Stimulated activated naive CD8-positive, alpha-beta T cell treated with anti-CD3 and anti-CD28 coated beads, Interleukin-15, Interleukin-2, amounts not matched to agents 100 ng/mL and 50 ng/mL, for 24 hours (primary cell): ENCODE measurements at regions not wholly inside any gene's neighbourhood (a gene's known extent, or its start where the extent isn't known, plus 50 kb on each side); places are given as distances from the start of the nearest gene placed in this dataset.

Experiments used
- H3K27ac Mint-ChIP-seq: one replicate; pipeline ENCODE4 v1.8.0; 2021; ENCODE audit warnings: mild to moderate bottlenecking, mixed read lengths
- H3K27me3 Mint-ChIP-seq: one replicate; pipeline ENCODE4 v1.8.0; 2021; ENCODE audit warnings: mixed read lengths
- H3K36me3 Mint-ChIP-seq: one replicate; pipeline ENCODE4 v1.8.0; 2021; ENCODE audit warnings: low read depth, mixed read lengths
- H3K4me1 Mint-ChIP-seq: one replicate; pipeline ENCODE4 v1.8.0; 2021; ENCODE audit warnings: low read depth, mixed read lengths
- H3K4me3 Mint-ChIP-seq: one replicate; pipeline ENCODE4 v1.8.0; 2021; ENCODE audit warnings: mild to moderate bottlenecking, mixed read lengths
- H3K9me3 Mint-ChIP-seq: one replicate; pipeline ENCODE4 v1.8.0; 2021; ENCODE audit warnings: mixed read lengths

GRCh38 chr3:69505770-69506407 is 120.0 kb upstream of the FRMD4B start:
- Mint-ChIP-seq H3K27me3 (no peaks in the 10 kb centered on the region), H3K27ac (no peak overlapping the region), H3K4me1 (no peaks in the 10 kb centered on the region), H3K9me3 (no peaks in the 10 kb centered on the region), H3K36me3 (no peaks in the 10 kb centered on the region), H3K4me3 (no peak overlapping the region)

DNA sequence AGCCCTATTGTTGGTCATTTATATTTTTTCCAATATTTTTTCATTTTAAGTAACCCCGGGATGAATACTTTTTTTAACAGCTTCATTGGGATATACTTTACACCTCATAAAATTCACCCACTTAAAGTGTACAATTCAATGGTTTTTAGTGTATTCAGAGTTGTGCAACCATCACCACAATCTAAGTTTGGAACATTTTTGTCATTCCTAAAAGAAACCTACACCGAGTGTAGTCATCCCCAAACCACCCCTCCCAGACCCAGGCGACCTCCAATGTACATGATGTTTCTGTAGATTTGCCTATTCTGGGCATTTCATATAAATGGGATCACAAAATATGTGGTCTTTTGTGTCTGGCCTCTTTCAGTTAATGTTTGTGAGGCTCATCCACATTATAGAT is 118.3 kb upstream of the FRMD4B start:
- H3K27me3 Mint-ChIP-seq: peaks cover 5% of the 10 kb centered on the region
- no peaks in the 10 kb centered on the region for H3K4me1 Mint-ChIP-seq
- H3K36me3 Mint-ChIP-seq: no peaks in the 10 kb centered on the region
- no peak overlapping the region for H3K4me3 Mint-ChIP-seq
- no peak overlapping the region for H3K27ac Mint-ChIP-seq
- H3K9me3 Mint-ChIP-seq: no peaks in the 10 kb centered on the region

GRCh38 chr3:69500604-69501003 is 114.7 kb upstream of the FRMD4B start:
- Mint-ChIP-seq H3K4me3 (no peak overlapping the region), H3K27me3 (peaks cover 5% of the 10 kb centered on the region), H3K36me3 (no peaks in the 10 kb centered on the region), H3K27ac (no peak overlapping the region), H3K9me3 (no peaks in the 10 kb centered on the region), H3K4me1 (no peaks in the 10 kb centered on the region)

- H3K4me1 Mint-ChIP-seq: no peaks in the 10 kb centered on the region
- no peak overlapping the region for H3K4me3 Mint-ChIP-seq
- no peak overlapping the region for H3K27ac Mint-ChIP-seq
- peaks cover 5% of the 10 kb centered on the region for H3K27me3 Mint-ChIP-seq
- H3K36me3 Mint-ChIP-seq: no peaks in the 10 kb centered on the region
- no peaks in the 10 kb centered on the region for H3K9me3 Mint-ChIP-seq
Measured at GRCh38 chr3:69499899-69500421, 114.1 kb upstream of the FRMD4B start.

DNA sequence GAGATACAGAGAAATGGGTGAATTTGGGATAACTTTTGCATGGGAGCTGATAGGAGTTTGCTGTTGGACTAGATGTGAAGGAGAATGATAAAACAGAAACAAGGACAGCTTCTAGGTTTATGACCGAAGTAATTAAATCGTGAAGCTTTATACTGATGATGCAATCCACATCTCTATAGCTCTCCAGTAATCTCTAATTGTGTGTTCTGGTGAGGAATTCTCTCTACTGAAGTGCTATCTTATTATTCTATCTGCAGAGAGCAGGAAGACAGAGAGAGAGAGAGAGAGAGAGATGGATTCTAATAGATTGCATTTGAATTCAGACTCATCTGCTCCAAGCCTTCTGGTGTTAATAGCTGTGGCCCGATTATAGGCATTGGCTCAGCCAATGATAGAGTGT is 113.5 kb upstream of the FRMD4B start:
- H3K4me3 Mint-ChIP-seq: no peak overlapping the region
- H3K27me3 Mint-ChIP-seq: peaks cover 5% of the 10 kb centered on the region
- H3K36me3 Mint-ChIP-seq: no peaks in the 10 kb centered on the region
- no peak overlapping the region for H3K27ac Mint-ChIP-seq
- no peaks in the 10 kb centered on the region for H3K9me3 Mint-ChIP-seq
- H3K4me1 Mint-ChIP-seq: no peaks in the 10 kb centered on the region

DNA sequence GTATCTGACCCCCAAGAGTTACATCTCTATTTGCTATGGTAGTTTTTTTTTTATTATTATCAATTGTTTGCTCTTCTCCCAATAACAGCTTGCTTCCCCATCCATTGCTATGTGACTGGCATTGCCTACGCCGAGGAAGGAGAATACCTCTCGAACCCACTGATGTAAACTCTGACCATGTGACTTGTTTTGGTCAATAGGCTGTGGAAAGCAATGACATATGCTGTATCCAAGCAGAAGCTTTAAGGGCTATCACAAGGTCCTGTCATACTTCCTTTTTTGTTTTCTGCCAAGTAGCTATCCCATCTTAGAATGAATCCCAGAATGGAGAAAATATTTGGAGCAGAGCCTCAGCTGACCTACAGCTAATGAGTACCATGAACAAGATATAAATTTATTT is 111.0 kb upstream of the FRMD4B start:
- H3K4me3 Mint-ChIP-seq: no peak overlapping the region
- H3K4me1 Mint-ChIP-seq: no peaks in the 10 kb centered on the region
- no peaks in the 10 kb centered on the region for H3K9me3 Mint-ChIP-seq
- H3K27ac Mint-ChIP-seq: no peak overlapping the region
- peaks cover 5% of the 10 kb centered on the region for H3K27me3 Mint-ChIP-seq
- H3K36me3 Mint-ChIP-seq: no peaks in the 10 kb centered on the region

- Mint-ChIP-seq H3K27ac (no peak overlapping the region), H3K4me3 (no peak overlapping the region), H3K36me3 (no peaks in the 10 kb centered on the region), H3K4me1 (no peaks in the 10 kb centered on the region), H3K9me3 (no peaks in the 10 kb centered on the region), H3K27me3 (no peaks in the 10 kb centered on the region)
Measured at GRCh38 chr3:69494185-69494584, 108.3 kb upstream of the FRMD4B start.

GRCh38 chr3:69493157-69493556 is 107.3 kb upstream of the FRMD4B start:
- no peaks in the 10 kb centered on the region for H3K27me3 Mint-ChIP-seq
- no peak overlapping the region for H3K4me3 Mint-ChIP-seq
- no peaks in the 10 kb centered on the region for H3K4me1 Mint-ChIP-seq
- H3K27ac Mint-ChIP-seq: no peak overlapping the region
- no peaks in the 10 kb centered on the region for H3K36me3 Mint-ChIP-seq
- no peaks in the 10 kb centered on the region for H3K9me3 Mint-ChIP-seq

DNA sequence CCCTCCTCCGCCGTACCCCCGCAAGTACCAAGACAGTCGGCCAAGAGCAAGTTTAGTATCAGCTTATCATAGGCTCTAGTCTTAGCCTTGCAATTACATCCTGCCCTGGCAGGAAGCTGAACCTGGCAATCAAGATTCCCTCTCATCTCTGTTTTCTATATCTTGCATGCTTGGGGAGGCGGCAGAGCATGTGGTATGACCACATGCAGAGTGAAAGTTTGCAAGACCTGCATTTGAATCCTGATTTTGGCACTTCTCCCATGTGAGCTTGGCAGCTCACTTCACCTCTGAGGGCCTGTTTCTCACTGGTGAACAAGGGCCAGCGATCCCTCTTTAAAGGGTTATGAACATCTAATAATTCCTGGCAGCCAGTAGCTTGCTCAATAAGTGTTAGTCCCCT is 106.1 kb upstream of the FRMD4B start:
- H3K27ac Mint-ChIP-seq: no peak overlapping the region
- no peaks in the 10 kb centered on the region for H3K27me3 Mint-ChIP-seq
- no peaks in the 10 kb centered on the region for H3K4me1 Mint-ChIP-seq
- H3K36me3 Mint-ChIP-seq: no peaks in the 10 kb centered on the region
- no peaks in the 10 kb centered on the region for H3K9me3 Mint-ChIP-seq
- H3K4me3 Mint-ChIP-seq: no peak overlapping the region

DNA sequence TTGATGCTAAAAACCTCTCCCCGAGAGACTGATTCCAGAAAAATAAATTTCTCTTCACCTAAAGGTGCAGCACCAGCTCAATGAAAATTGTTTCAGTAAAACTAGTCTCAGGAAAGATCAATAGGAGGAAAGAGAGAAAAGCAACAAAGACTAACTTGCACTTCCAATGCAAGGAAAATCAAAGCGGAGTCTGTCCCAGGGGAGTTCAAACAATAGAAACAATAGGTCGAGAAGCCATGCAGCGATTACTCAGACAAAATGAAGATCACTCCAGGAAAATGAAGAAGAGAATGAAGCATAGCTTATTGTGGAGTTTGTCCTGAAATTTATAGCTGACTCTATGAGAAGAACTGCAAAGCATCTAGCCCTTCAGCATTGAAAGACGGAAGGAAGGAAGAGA is 105.1 kb upstream of the FRMD4B start:
- H3K36me3 Mint-ChIP-seq: no peaks in the 10 kb centered on the region
- no peak overlapping the region for H3K4me3 Mint-ChIP-seq
- no peaks in the 10 kb centered on the region for H3K27me3 Mint-ChIP-seq
- no peaks in the 10 kb centered on the region for H3K9me3 Mint-ChIP-seq
- H3K4me1 Mint-ChIP-seq: no peaks in the 10 kb centered on the region
- H3K27ac Mint-ChIP-seq: no peak overlapping the region

GRCh38 chr3:69490235-69490634 is 104.3 kb upstream of the FRMD4B start:
- no peaks in the 10 kb centered on the region for H3K27me3 Mint-ChIP-seq
- H3K36me3 Mint-ChIP-seq: no peaks in the 10 kb centered on the region
- H3K4me3 Mint-ChIP-seq: no peak overlapping the region
- no peaks in the 10 kb centered on the region for H3K4me1 Mint-ChIP-seq
- no peak overlapping the region for H3K27ac Mint-ChIP-seq
- H3K9me3 Mint-ChIP-seq: no peaks in the 10 kb centered on the region

DNA sequence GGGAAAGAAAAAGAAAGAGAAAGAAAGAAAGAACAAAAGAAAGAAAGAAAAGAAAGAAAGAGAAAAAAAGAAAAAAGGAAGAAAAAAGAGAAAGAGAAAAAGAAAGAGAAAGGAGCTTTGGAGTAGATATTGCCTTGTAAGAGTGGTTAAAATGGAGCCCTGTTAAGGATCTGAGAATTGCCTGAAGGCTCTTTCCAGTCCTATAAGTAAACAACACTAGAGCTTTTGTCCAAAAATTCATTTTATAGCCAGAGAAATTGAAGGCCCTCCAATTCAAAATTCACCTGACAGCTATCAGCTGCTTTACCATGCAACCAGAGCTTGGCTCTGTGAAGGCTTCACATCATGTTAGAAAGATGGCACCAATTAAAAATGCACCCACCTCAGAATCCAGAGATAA is 102.1 kb upstream of the FRMD4B start:
- Mint-ChIP-seq H3K36me3 (no peaks in the 10 kb centered on the region), H3K4me3 (no peak overlapping the region), H3K27me3 (peaks cover 6% of the 10 kb centered on the region), H3K4me1 (no peaks in the 10 kb centered on the region), H3K27ac (no peak overlapping the region), H3K9me3 (no peaks in the 10 kb centered on the region)

- no peaks in the 10 kb centered on the region for H3K9me3 Mint-ChIP-seq
- no peak overlapping the region for H3K4me3 Mint-ChIP-seq
- no peaks in the 10 kb centered on the region for H3K36me3 Mint-ChIP-seq
- H3K27ac Mint-ChIP-seq: no peak overlapping the region
- no peaks in the 10 kb centered on the region for H3K4me1 Mint-ChIP-seq
- H3K27me3 Mint-ChIP-seq: peaks cover 23% of the 10 kb centered on the region
Measured at GRCh38 chr3:69485489-69485888, 99.6 kb upstream of the FRMD4B start.

DNA sequence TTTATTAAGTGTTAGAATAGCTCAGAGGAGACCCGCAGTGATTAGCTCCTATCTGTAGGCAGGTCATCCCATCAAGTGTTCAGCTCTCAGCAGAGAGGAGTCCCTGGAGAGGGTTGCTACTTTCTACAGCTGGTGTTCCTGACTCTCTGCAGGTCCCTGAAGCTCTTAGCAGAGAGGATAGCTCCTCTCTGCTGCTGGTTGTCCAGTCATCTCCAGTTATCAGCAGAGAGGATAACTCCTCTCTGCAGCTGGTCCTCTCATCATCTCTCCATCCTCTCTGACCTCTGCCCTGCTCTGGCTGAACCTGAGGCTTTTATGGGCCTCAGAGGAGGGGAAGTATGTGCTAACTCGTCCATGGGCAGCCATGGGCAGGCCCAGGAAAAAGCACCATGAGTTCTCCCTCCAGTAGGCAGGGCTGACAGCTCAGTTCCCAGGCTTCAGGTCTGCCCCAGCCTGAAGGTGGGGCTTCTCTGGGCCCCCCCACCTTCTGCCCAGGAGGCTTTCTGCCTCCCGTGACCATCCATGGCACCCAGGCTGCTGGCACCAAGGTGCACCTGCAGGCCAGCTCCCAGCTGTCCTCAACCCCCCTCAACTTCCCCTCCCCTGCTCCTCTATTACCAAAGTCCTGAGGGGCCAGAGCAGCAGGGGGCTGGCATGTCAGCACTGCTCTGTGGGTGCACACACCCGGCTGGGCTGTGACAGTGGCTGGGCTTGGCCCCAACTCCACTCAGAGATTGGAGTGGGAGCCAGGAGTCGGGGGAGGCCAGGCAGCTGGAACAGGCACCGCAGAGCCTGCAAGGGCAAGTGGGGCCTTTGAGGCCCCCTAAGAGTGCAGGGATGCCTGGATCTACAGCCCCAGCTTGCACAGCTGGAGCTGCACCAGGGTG is 98.9 kb upstream of the FRMD4B start:
- Mint-ChIP-seq H3K4me1 (no peaks in the 10 kb centered on the region), H3K4me3 (no peak overlapping the region)

GRCh38 chr3:69483449-69483848 is 97.6 kb upstream of the FRMD4B start:
- peaks cover 3% of the 10 kb centered on the region for H3K9me3 Mint-ChIP-seq
- no peaks in the 10 kb centered on the region for H3K36me3 Mint-ChIP-seq
- H3K27me3 Mint-ChIP-seq: peaks cover 26% of the 10 kb centered on the region
- H3K27ac Mint-ChIP-seq: no peak overlapping the region
- no peaks in the 10 kb centered on the region for H3K4me1 Mint-ChIP-seq
- no peak overlapping the region for H3K4me3 Mint-ChIP-seq

More for the DNA sequence above, 98.9 kb upstream of the FRMD4B start:
- no peaks in the 10 kb centered on the region for H3K36me3 Mint-ChIP-seq
- no peak overlapping the region for H3K27ac Mint-ChIP-seq
- H3K27me3 Mint-ChIP-seq: peaks cover 23% of the 10 kb centered on the region
- no peaks in the 10 kb centered on the region for H3K9me3 Mint-ChIP-seq
